ENCODE measurements at regions not wholly inside any gene's neighbourhood (a gene's known extent, or its start where the extent isn't known, plus 50 kb on each side); places are given as distances from the start of the nearest gene placed in this dataset.

- no peak for TF ChIP-seq CTCF (conservative IDR thresholded peaks at IDR 0.05)
- Mint-ChIP-seq H3K27me3 (ENCODE audit: insufficient read depth) (peaks cover 6% of the 10 kb centered on the region), H3K36me3 (ENCODE audit: low read depth) (no peaks in the 10 kb centered on the region), H3K4me3 (no peak overlapping the region), H3K4me1 (peaks cover 7% of the 10 kb centered on the region), H3K27ac (no peak overlapping the region), H3K9me3 (peaks cover 22% of the 10 kb centered on the region)
- Histone ChIP-seq H3K9me3 (ENCODE audit: control insufficient read depth, low read length) (peaks cover 10% of the 10 kb centered on the region), H3K4me3 (ENCODE audit: low read length) (no peak overlapping the region), H3K27ac (ENCODE audit: low read depth, low read length) (no peak overlapping the region), H3K27me3 (ENCODE audit: control insufficient read depth, insufficient read depth, low read length, poor library complexity, severe bottlenecking) (no peaks in the 10 kb centered on the region), H3K4me1 (ENCODE audit: control insufficient read depth, insufficient read depth, low read length) (no peaks in the 10 kb centered on the region), H3K36me3 (ENCODE audit: control insufficient read depth, insufficient read depth, low read length) (no peaks in the 10 kb centered on the region), H3K9ac (ENCODE audit: extremely low read depth, low read length, poor library complexity, severe bottlenecking) (no peak overlapping the region)
- DNase-seq, result no peak
- WGBS, 2 experiments (ENCODE audit: insufficient coverage in 1 of 2, insufficient read length in 1 of 2), result 94 to 95% methylated on average over 4 to 6 of the region's 6 CpGs
These were observed 1913.7 kb upstream of the WWC1 start for GRCh38 chr5:166377756-166378155.

GRCh38 chr5:166379517-166379916, 1911.9 kb upstream of the WWC1 start:
- Histone ChIP-seq H3K9me3 (ENCODE audit: control insufficient read depth, low read length) (peaks cover 10% of the 10 kb centered on the region), H3K36me3 (ENCODE audit: control insufficient read depth, insufficient read depth, low read length) (no peaks in the 10 kb centered on the region), H3K9ac (ENCODE audit: extremely low read depth, low read length, poor library complexity, severe bottlenecking) (no peak overlapping the region), H3K4me3 (ENCODE audit: low read length) (no peak overlapping the region), H3K4me1 (ENCODE audit: control insufficient read depth, insufficient read depth, low read length) (no peaks in the 10 kb centered on the region), H3K27me3 (ENCODE audit: control insufficient read depth, insufficient read depth, low read length, poor library complexity, severe bottlenecking) (no peaks in the 10 kb centered on the region), H3K27ac (ENCODE audit: low read depth, low read length) (no peak overlapping the region)
- peaks cover 2% of the 10 kb centered on the region for H3K27me3 Mint-ChIP-seq (ENCODE audit: insufficient read depth)
- no peak for TF ChIP-seq CTCF (conservative IDR thresholded peaks at IDR 0.05)
- no peak overlapping the region for H3K27ac Mint-ChIP-seq
- no peaks in the 10 kb centered on the region for H3K36me3 Mint-ChIP-seq (ENCODE audit: low read depth)
- H3K4me3 Mint-ChIP-seq, result no peak overlapping the region
- peaks cover 7% of the 10 kb centered on the region for H3K4me1 Mint-ChIP-seq
- 91 to 100% methylated on average over 6 to 11 of the region's 11 CpGs for WGBS, 2 experiments (ENCODE audit: insufficient coverage in 1 of 2, insufficient read length in 1 of 2)
- H3K9me3 Mint-ChIP-seq, result peaks cover 22% of the 10 kb centered on the region
- no peak for DNase-seq

- Histone ChIP-seq H3K4me1 (ENCODE audit: control insufficient read depth, insufficient read depth, low read length) (no peaks in the 10 kb centered on the region), H3K27ac (ENCODE audit: low read depth, low read length) (no peak overlapping the region), H3K27me3 (ENCODE audit: control insufficient read depth, insufficient read depth, low read length, poor library complexity, severe bottlenecking) (no peaks in the 10 kb centered on the region), H3K4me3 (ENCODE audit: low read length) (no peak overlapping the region), H3K9ac (ENCODE audit: extremely low read depth, low read length, poor library complexity, severe bottlenecking) (no peak overlapping the region), H3K9me3 (ENCODE audit: control insufficient read depth, low read length) (peaks cover 10% of the 10 kb centered on the region), H3K36me3 (ENCODE audit: control insufficient read depth, insufficient read depth, low read length) (no peaks in the 10 kb centered on the region)
- no peaks in the 10 kb centered on the region for H3K36me3 Mint-ChIP-seq (ENCODE audit: low read depth)
- no peak overlapping the region for H3K4me3 Mint-ChIP-seq
- TF ChIP-seq CTCF (conservative IDR thresholded peaks at IDR 0.05), result peak; percentile 75
- H3K9me3 Mint-ChIP-seq, result peaks cover 22% of the 10 kb centered on the region
- WGBS, 2 experiments (ENCODE audit: insufficient coverage in 1 of 2, insufficient read length in 1 of 2), result 94% methylated on average over 4 of the region's 4 CpGs; no CpG with 5 or more reads in 1 of the 2 experiments
- DNase-seq, result peak; percentile 80
- no peaks in the 10 kb centered on the region for H3K27me3 Mint-ChIP-seq (ENCODE audit: insufficient read depth)
- H3K27ac Mint-ChIP-seq, result peak overlapping the region; percentile 68
- peaks cover 7% of the 10 kb centered on the region for H3K4me1 Mint-ChIP-seq
These were observed 1909.4 kb upstream of the WWC1 start for GRCh38 chr5:166382031-166382430.

Measured in endodermal cell (in vitro differentiated cells).